ENCODE measurements at regions not wholly inside any gene's neighbourhood (a gene's known extent, or its start where the extent isn't known, plus 50 kb on each side); places are given as distances from the start of the nearest gene placed in this dataset.
A peak's percentile ranks its signal among the peaks of the same experiment; 100 is the strongest.

- Histone ChIP-seq H3K4me3 (ENCODE audit: control insufficient read depth in 1 of 2, extremely low read depth in 1 of 2, low read length in 1 of 2) (no peak overlapping the region), H3K27ac (ENCODE audit: low read length) (no peak overlapping the region), H3K36me3 (ENCODE audit: control insufficient read depth in 2 of 2, extremely low read depth in 1 of 2, insufficient read depth in 1 of 2, low read length in 1 of 2) (no peaks in the 10 kb centered on the region), H3K9me3 (no peaks in the 10 kb centered on the region), H3K4me1 (ENCODE audit: control insufficient read depth in 1 of 2, extremely low read depth in 1 of 2, insufficient read depth in 2 of 2, low read length in 2 of 2) (no peaks in the 10 kb centered on the region), H3K27me3 (replicated peaks in 1 of 2; ENCODE audit: control insufficient read depth in 2 of 2, extremely low read depth in 1 of 2, insufficient read depth in 2 of 2, low read length in 1 of 2) (no peaks in the 10 kb centered on the region)
- Mint-ChIP-seq H3K4me3 (no peak overlapping the region), H3K4me1 (no peaks in the 10 kb centered on the region), H3K9me3 (no peaks in the 10 kb centered on the region), H3K27me3 (no peaks in the 10 kb centered on the region), H3K27ac (no peak overlapping the region), H3K36me3 (no peaks in the 10 kb centered on the region)
- ATAC-seq (replicated peaks in 1 of 4) = no peak
- CTCF ChIA-PET = no interaction called here
- POLR2A ChIA-PET = no interaction called here
- 52% methylated on average over 3 of the region's 3 CpGs for WGBS (ENCODE audit: insufficient coverage)
- no peak for DNase-seq
Observed at GRCh38 chr13:76213423-76213904, 577.3 kb downstream of the LMO7 start.

GRCh38 chr13:76210262-76210661 lies 574.1 kb downstream of the LMO7 start:
- ATAC-seq (replicated peaks in 1 of 4) (no peak), DNase-seq (no peak)
- Histone ChIP-seq H3K27me3 (replicated peaks in 1 of 2; ENCODE audit: control insufficient read depth in 2 of 2, extremely low read depth in 1 of 2, insufficient read depth in 2 of 2, low read length in 1 of 2) (no peaks in the 10 kb centered on the region), H3K4me1 (ENCODE audit: control insufficient read depth in 1 of 2, extremely low read depth in 1 of 2, insufficient read depth in 2 of 2, low read length in 2 of 2) (no peaks in the 10 kb centered on the region), H3K9me3 (no peaks in the 10 kb centered on the region), H3K27ac (ENCODE audit: low read length) (no peak overlapping the region), H3K36me3 (ENCODE audit: control insufficient read depth in 2 of 2, extremely low read depth in 1 of 2, insufficient read depth in 1 of 2, low read length in 1 of 2) (no peaks in the 10 kb centered on the region), H3K4me3 (ENCODE audit: control insufficient read depth in 1 of 2, extremely low read depth in 1 of 2, low read length in 1 of 2) (no peak overlapping the region)
- Mint-ChIP-seq H3K9me3 (peaks cover 0 to 3% (median 0%) of the 10 kb centered on the region in 3 donors), H3K36me3 (no peaks in the 10 kb centered on the region), H3K27ac (no peak overlapping the region), H3K27me3 (no peaks in the 10 kb centered on the region), H3K4me3 (no peak overlapping the region), H3K4me1 (no peaks in the 10 kb centered on the region)
- 71% methylated on average over 1 of the region's 1 CpG for WGBS (ENCODE audit: insufficient coverage)
- ChIA-PET POLR2A (no interaction called here), CTCF (no interaction called here)

- Histone ChIP-seq H3K4me3 (ENCODE audit: control insufficient read depth in 1 of 2, extremely low read depth in 1 of 2, low read length in 1 of 2) (no peak overlapping the region), H3K27me3 (replicated peaks in 1 of 2; ENCODE audit: control insufficient read depth in 2 of 2, extremely low read depth in 1 of 2, insufficient read depth in 2 of 2, low read length in 1 of 2) (no peaks in the 10 kb centered on the region), H3K9me3 (no peaks in the 10 kb centered on the region), H3K27ac (ENCODE audit: low read length) (no peak overlapping the region), H3K36me3 (ENCODE audit: control insufficient read depth in 2 of 2, extremely low read depth in 1 of 2, insufficient read depth in 1 of 2, low read length in 1 of 2) (no peaks in the 10 kb centered on the region), H3K4me1 (ENCODE audit: control insufficient read depth in 1 of 2, extremely low read depth in 1 of 2, insufficient read depth in 2 of 2, low read length in 2 of 2) (no peaks in the 10 kb centered on the region)
- DNase-seq (no peak), ATAC-seq (replicated peaks in 1 of 4) (no peak)
- Mint-ChIP-seq H3K27ac (no peak overlapping the region), H3K36me3 (no peaks in the 10 kb centered on the region), H3K4me1 (no peaks in the 10 kb centered on the region), H3K27me3 (peaks cover 0 to 3% of the 10 kb centered on the region in 2 donors), H3K4me3 (no peak overlapping the region), H3K9me3 (peaks cover under 1 to 6% (median 5%) of the 10 kb centered on the region in 3 donors)
- CTCF ChIA-PET = no interaction called here
- no CpG with 5 or more reads among the region's 3 CpGs for WGBS (ENCODE audit: insufficient coverage)
- POLR2A ChIA-PET = no interaction called here
Observed at GRCh38 chr13:76198568-76199163, 562.5 kb downstream of the LMO7 start.

GRCh38 chr13:76189882-76190519 lies 553.9 kb downstream of the LMO7 start:
- Mint-ChIP-seq H3K27ac (no peak overlapping the region), H3K9me3 (peaks cover 2 to 3% (median 2%) of the 10 kb centered on the region in 3 donors), H3K4me1 (no peaks in the 10 kb centered on the region), H3K36me3 (no peaks in the 10 kb centered on the region), H3K27me3 (peaks cover 0 to 2% of the 10 kb centered on the region in 2 donors), H3K4me3 (no peak overlapping the region)
- Histone ChIP-seq H3K9me3 (no peaks in the 10 kb centered on the region), H3K4me1 (ENCODE audit: control insufficient read depth in 1 of 2, extremely low read depth in 1 of 2, insufficient read depth in 2 of 2, low read length in 2 of 2) (no peaks in the 10 kb centered on the region), H3K27me3 (replicated peaks in 1 of 2; ENCODE audit: control insufficient read depth in 2 of 2, extremely low read depth in 1 of 2, insufficient read depth in 2 of 2, low read length in 1 of 2) (no peaks in the 10 kb centered on the region), H3K4me3 (ENCODE audit: control insufficient read depth in 1 of 2, extremely low read depth in 1 of 2, low read length in 1 of 2) (no peak overlapping the region), H3K36me3 (ENCODE audit: control insufficient read depth in 2 of 2, extremely low read depth in 1 of 2, insufficient read depth in 1 of 2, low read length in 1 of 2) (no peaks in the 10 kb centered on the region), H3K27ac (ENCODE audit: low read length) (no peak overlapping the region)
- no peak for ATAC-seq (replicated peaks in 1 of 4)
- ChIA-PET POLR2A (no interaction called here), CTCF (no interaction called here)
- DNase-seq = peak in 1 of 35 experiments; percentile 0
- 92% methylated on average over 41 of the region's 48 CpGs for WGBS (ENCODE audit: insufficient coverage)

GRCh38 chr13:76175961-76176725 lies 540.0 kb downstream of the LMO7 start:
- H3K36me3 Mint-ChIP-seq = no peaks in the 10 kb centered on the region
- no peaks in the 10 kb centered on the region for H3K27me3 ChIP-seq (replicated peaks in 1 of 2; ENCODE audit: control insufficient read depth in 2 of 2, extremely low read depth in 1 of 2, insufficient read depth in 2 of 2, low read length in 1 of 2)
- H3K4me3 Mint-ChIP-seq = no peak overlapping the region
- H3K4me1 Mint-ChIP-seq = no peaks in the 10 kb centered on the region
- CTCF ChIA-PET = no interaction called here
- DNase-seq = no peak
- no peaks in the 10 kb centered on the region for H3K36me3 ChIP-seq (ENCODE audit: control insufficient read depth in 2 of 2, extremely low read depth in 1 of 2, insufficient read depth in 1 of 2, low read length in 1 of 2)
- POLR2A ChIA-PET = no interaction called here
- H3K27me3 Mint-ChIP-seq = peaks cover 0 to 3% of the 10 kb centered on the region in 2 donors
- H3K9me3 Mint-ChIP-seq = peaks cover 0 to 4% (median 0%) of the 10 kb centered on the region in 3 donors
- H3K4me3 ChIP-seq (ENCODE audit: control insufficient read depth in 1 of 2, extremely low read depth in 1 of 2, low read length in 1 of 2) = no peak overlapping the region
- H3K9me3 ChIP-seq = no peaks in the 10 kb centered on the region
- no CpG with 5 or more reads among the region's 5 CpGs for WGBS (ENCODE audit: insufficient coverage)
- H3K27ac ChIP-seq (ENCODE audit: low read length) = no peak overlapping the region
- ATAC-seq (replicated peaks in 1 of 4) = no peak
- H3K4me1 ChIP-seq (ENCODE audit: control insufficient read depth in 1 of 2, extremely low read depth in 1 of 2, insufficient read depth in 2 of 2, low read length in 2 of 2) = no peaks in the 10 kb centered on the region
- H3K27ac Mint-ChIP-seq = no peak overlapping the region

- H3K36me3 ChIP-seq (ENCODE audit: control insufficient read depth in 2 of 2, extremely low read depth in 1 of 2, insufficient read depth in 1 of 2, low read length in 1 of 2) = no peaks in the 10 kb centered on the region
- CTCF ChIA-PET = no interaction called here
- Mint-ChIP-seq H3K4me3 (no peak overlapping the region), H3K27ac (no peak overlapping the region), H3K27me3 (peaks cover 0 to 3% of the 10 kb centered on the region in 2 donors), H3K9me3 (peaks cover 0 to 5% (median 4%) of the 10 kb centered on the region in 3 donors), H3K4me1 (no peaks in the 10 kb centered on the region), H3K36me3 (no peaks in the 10 kb centered on the region)
- no peak overlapping the region for H3K27ac ChIP-seq (ENCODE audit: low read length)
- POLR2A ChIA-PET = interaction anchor here in 1 of 2 donors (0.6 kb wide), 1 partner anchor 250 kb away, joined by 6 read pairs; no protein-coding TSS in a partner anchor
- H3K27me3 ChIP-seq (replicated peaks in 1 of 2; ENCODE audit: control insufficient read depth in 2 of 2, extremely low read depth in 1 of 2, insufficient read depth in 2 of 2, low read length in 1 of 2) = no peaks in the 10 kb centered on the region
- WGBS (ENCODE audit: insufficient coverage) = no CpG with 5 or more reads among the region's 3 CpGs
- ATAC-seq (replicated peaks in 1 of 4) = no peak
- H3K4me1 ChIP-seq (ENCODE audit: control insufficient read depth in 1 of 2, extremely low read depth in 1 of 2, insufficient read depth in 2 of 2, low read length in 2 of 2) = no peaks in the 10 kb centered on the region
- H3K9me3 ChIP-seq = no peaks in the 10 kb centered on the region
- no peak overlapping the region for H3K4me3 ChIP-seq (ENCODE audit: control insufficient read depth in 1 of 2, extremely low read depth in 1 of 2, low read length in 1 of 2)
- no peak for DNase-seq
Observed at GRCh38 chr13:76168661-76169060, 532.5 kb downstream of the LMO7 start.
